ENCODE measurements at regions not wholly inside any gene's neighbourhood (a gene's known extent, or its start where the extent isn't known, plus 50 kb on each side); places are given as distances from the start of the nearest gene placed in this dataset.

DNA sequence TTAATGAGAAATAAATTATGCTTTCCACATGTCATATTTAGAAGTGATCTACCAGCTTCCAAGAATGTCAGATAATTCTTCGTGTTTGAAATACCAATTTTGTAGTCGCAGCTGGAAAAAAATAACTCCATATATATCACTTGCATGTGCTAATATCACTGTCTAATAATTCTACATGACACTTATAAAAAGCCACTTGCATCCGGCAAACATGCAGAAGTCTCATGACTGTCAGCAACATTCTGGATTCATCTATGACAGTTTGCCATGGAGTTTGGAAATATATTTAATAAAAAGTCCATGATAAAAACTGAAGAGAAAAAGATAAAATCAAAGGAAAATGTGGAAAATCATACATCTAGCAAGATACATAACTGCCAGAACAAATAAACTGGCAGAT lies 1784.4 kb downstream of the SUCLG1 start:
- no peak for TF ChIP-seq EZH2phosphoT487 (IDR thresholded peaks at IDR 0.05; ENCODE audit: borderline replicate concordance, low read length)
- TF ChIP-seq, protein P1, sequence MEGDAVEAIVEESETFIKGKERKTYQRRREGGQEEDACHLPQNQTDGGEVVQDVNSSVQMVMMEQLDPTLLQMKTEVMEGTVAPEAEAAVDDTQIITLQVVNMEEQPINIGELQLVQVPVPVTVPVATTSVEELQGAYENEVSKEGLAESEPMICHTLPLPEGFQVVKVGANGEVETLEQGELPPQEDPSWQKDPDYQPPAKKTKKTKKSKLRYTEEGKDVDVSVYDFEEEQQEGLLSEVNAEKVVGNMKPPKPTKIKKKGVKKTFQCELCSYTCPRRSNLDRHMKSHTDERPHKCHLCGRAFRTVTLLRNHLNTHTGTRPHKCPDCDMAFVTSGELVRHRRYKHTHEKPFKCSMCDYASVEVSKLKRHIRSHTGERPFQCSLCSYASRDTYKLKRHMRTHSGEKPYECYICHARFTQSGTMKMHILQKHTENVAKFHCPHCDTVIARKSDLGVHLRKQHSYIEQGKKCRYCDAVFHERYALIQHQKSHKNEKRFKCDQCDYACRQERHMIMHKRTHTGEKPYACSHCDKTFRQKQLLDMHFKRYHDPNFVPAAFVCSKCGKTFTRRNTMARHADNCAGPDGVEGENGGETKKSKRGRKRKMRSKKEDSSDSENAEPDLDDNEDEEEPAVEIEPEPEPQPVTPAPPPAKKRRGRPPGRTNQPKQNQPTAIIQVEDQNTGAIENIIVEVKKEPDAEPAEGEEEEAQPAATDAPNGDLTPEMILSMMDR (IDR thresholded peaks at IDR 0.05; ENCODE audit: low read depth, low read length, poor library complexity, severe bottlenecking): no peak

Data from DOHH2 (cell line).